SK-N-SH (cell line): ENCODE measurements at regions not wholly inside any gene's neighbourhood (a gene's known extent, or its start where the extent isn't known, plus 50 kb on each side); places are given as distances from the start of the nearest gene placed in this dataset.

ENCODE experiments used
- CTCF ChIA-PET: fragments of 300-600, 350-600 bp; formaldehyde crosslinking; extraction: SDS; loops from one replicate; lab custom pipeline; 2021; lab: Yijun Ruan, JAX
- POLR2A ChIA-PET: fragments of 350-600 bp; sonication (Branson Sonifier 250); formaldehyde crosslinking; extraction: SDS; loops from one replicate; lab custom pipeline; 2020; ENCODE audit warnings: antibody characterized with exemption, inconsistent platforms; lab: Yijun Ruan, JAX
- DNase-seq: peaks from one replicate; pipeline ENCODE4 v3.0.0; 2012
- H2AFZ ChIP-seq: fragments of 200-600 bp; sonication (generic); 2 replicates; pipeline ENCODE4 v1.8.1; 2016; ENCODE audit warnings: antibody characterized with exemption, mild to moderate bottlenecking, low read depth
- H3F3A ChIP-seq: fragments of 200-600 bp; sonication (generic); replicated peaks from 2 replicates; pipeline ENCODE3; 2016; ENCODE audit warnings: antibody characterized with exemption, mild to moderate bottlenecking; ENCODE audit not compliant: insufficient read depth
- H3K27ac ChIP-seq, 2 experiments: fragments of 200-500 bp in 1 of 2; fragments of 200-600 bp in 1 of 2; sonication (Bioruptor generic) in 1 of 2; sonication (generic), shearing (Covaris generic) in 1 of 2; 2 replicates each; pipeline versions ENCODE4 v1.5.1 to v1.6.1; 2014 to 2016; ENCODE audit warnings: low read depth in 2 of 2, inconsistent platforms in 1 of 2, low read length in 1 of 2, mild to moderate bottlenecking in 1 of 2, mixed read lengths in 1 of 2
- H3K27me3 ChIP-seq: fragments of 200-600 bp; sonication (generic), shearing (Covaris generic); 2 replicates; pipeline ENCODE4 v1.6.1; 2016; ENCODE audit warnings: mixed run types; ENCODE audit not compliant: insufficient read depth
- H3K36me3 ChIP-seq, 2 experiments: fragments of 200-500 bp in 1 of 2; fragments of 200-600 bp in 1 of 2; sonication (Bioruptor generic) in 1 of 2; sonication (generic) in 1 of 2; replicated peaks in 1 of 2; 2 replicates each; pipeline versions ENCODE3 to v1.5.1; 2014 to 2016; ENCODE audit warnings: low read length in 1 of 2, mild to moderate bottlenecking in 1 of 2; ENCODE audit not compliant: insufficient read depth in 2 of 2, control insufficient read depth in 1 of 2
- H3K4me1 ChIP-seq, 2 experiments: fragments of 200-500 bp in 1 of 2; fragments of 200-600 bp in 1 of 2; sonication (Bioruptor generic) in 1 of 2; sonication (generic), shearing (Covaris generic) in 1 of 2; 2 replicates each; pipeline versions ENCODE4 v1.5.1 to v1.6.1; 2014 to 2016; ENCODE audit warnings: low read depth in 1 of 2, low read length in 1 of 2, mixed run types in 1 of 2; ENCODE audit not compliant: insufficient read depth in 2 of 2, control insufficient read depth in 1 of 2
- H3K4me2 ChIP-seq: fragments of 200-600 bp; sonication (generic), shearing (Covaris generic); 2 replicates; pipeline ENCODE4 v1.6.1; 2017; ENCODE audit warnings: mixed run types
- H3K4me3 ChIP-seq, 2 experiments: fragments of 200-500 bp in 1 of 2; fragments of 200-600 bp in 1 of 2; sonication (Bioruptor generic) in 1 of 2; sonication (generic), shearing (Covaris generic) in 1 of 2; 2 replicates each; pipeline versions ENCODE4 v1.5.1 to v1.8.1; 2014 to 2016; ENCODE audit warnings: low read depth in 2 of 2, inconsistent platforms in 1 of 2, low read length in 1 of 2, mild to moderate bottlenecking in 1 of 2, mixed read lengths in 1 of 2, moderate library complexity in 1 of 2
- H3K79me2 ChIP-seq: fragments of 200-600 bp; sonication (generic); 2 replicates; pipeline ENCODE4 v1.8.1; 2017; ENCODE audit warnings: mild to moderate bottlenecking; ENCODE audit not compliant: insufficient read depth
- H3K9ac ChIP-seq: fragments of 200-600 bp; sonication (generic); 2 replicates; pipeline ENCODE4 v1.6.1; 2017; ENCODE audit warnings: mixed run types
- H3K9me2 ChIP-seq: fragments of 200-600 bp; sonication (generic); 2 replicates; pipeline ENCODE4 v1.6.1; 2017; ENCODE audit warnings: mixed run types
- H3K9me3 ChIP-seq: fragments of 200-600 bp; sonication (generic); 2 replicates; pipeline ENCODE4 v1.6.1; 2017; ENCODE audit warnings: mixed run types, mild to moderate bottlenecking, moderate library complexity
- H4K20me1 ChIP-seq: fragments of 200-600 bp; sonication (generic); 2 replicates; pipeline ENCODE4 v1.6.1; 2017; ENCODE audit warnings: mild to moderate bottlenecking, mixed run types; ENCODE audit not compliant: insufficient read depth
- ELF1 ChIP-seq: IDR thresholded peaks from 2 replicates; pipeline ENCODE4 v1.4.0; 2012
- GABPA ChIP-seq: IDR thresholded peaks from 2 replicates; pipeline ENCODE4 v1.4.0; 2012; ENCODE audit warnings: low read depth, mild to moderate bottlenecking
- GATA2 ChIP-seq: sonication (generic); formaldehyde crosslinking; IDR thresholded peaks from 2 replicates; pipeline ENCODE4 v1.5.0; 2020; ENCODE audit warnings: mild to moderate bottlenecking, missing genetic modification reagents
- PBX3 ChIP-seq: IDR thresholded peaks from 2 replicates; pipeline ENCODE4; 2012
- RFX5 ChIP-seq: IDR thresholded peaks from 2 replicates; pipeline ENCODE4 v1.6.1; 2012; ENCODE audit warnings: mild to moderate bottlenecking, improper control_type of control experiment, low read length
- TCF12 ChIP-seq: IDR thresholded peaks from 2 replicates; pipeline ENCODE4 v1.4.0; 2012
- TEAD4 ChIP-seq: IDR thresholded peaks from 2 replicates; pipeline ENCODE4 v1.4.0; 2012; ENCODE audit warnings: mild to moderate bottlenecking, borderline replicate concordance; ENCODE audit not compliant: insufficient read depth
- YY1 ChIP-seq: IDR thresholded peaks from 2 replicates; pipeline ENCODE4 v1.4.0; 2012; ENCODE audit warnings: low read depth, mild to moderate bottlenecking
- WGBS: methylation state at CpG from one replicate; pipeline ENCODE4 v1.1.6; 2017; ENCODE audit warnings: low lambda C conversion rate; 5-methylcytosine and 5-hydroxymethylcytosine counted together
- TF ChIP-seq, protein P1 (sequence below): fragments of 150-350 bp; IDR thresholded peaks from 2 replicates; pipeline ENCODE4 v1.6.1; 2017; ENCODE audit warnings: antibody characterized with exemption, low read length, low read depth, borderline replicate concordance

GRCh38 chr17:79524213-79525187, 86.4 kb downstream of the RBFOX3 start:
- WGBS = 42% methylated on average over 17 of the region's 19 CpGs
- Histone ChIP-seq H3K79me2 (no peaks in the 10 kb centered on the region), H3K4me1 (peaks cover 0 to 14% of the 10 kb centered on the region in 2 experiments; a peak in 1 of 4 replicates)
- TF ChIP-seq ELF1 (no peak), TCF12 (no peak)
- TF ChIP-seq, all 33 proteins: peak for 0
- no peak overlapping the region for H3K27ac ChIP-seq
- no peaks in the 10 kb centered on the region for H3K9me3 ChIP-seq
- H3K4me3 ChIP-seq = no peak overlapping the region
- H4K20me1 ChIP-seq = no peaks in the 10 kb centered on the region
- POLR2A ChIA-PET = no interaction called here
- H2AFZ ChIP-seq = no peak overlapping the region
- no peak for DNase-seq
- H3K36me3 ChIP-seq = no peaks in the 10 kb centered on the region
- H3K9me2 ChIP-seq = no peaks in the 10 kb centered on the region
- H3K27me3 ChIP-seq = peaks cover 28% of the 10 kb centered on the region; the same call in 1 of the 2 replicates
- no peaks in the 10 kb centered on the region for H3F3A ChIP-seq
- CTCF ChIA-PET = no interaction called here
- no peak overlapping the region for H3K9ac ChIP-seq
- no peak overlapping the region for H3K4me2 ChIP-seq

- H3K36me3 ChIP-seq = no peaks in the 10 kb centered on the region
- TF ChIP-seq GABPA = no peak
- no peak for TF ChIP-seq YY1
- TF ChIP-seq PBX3 = no peak
- TF ChIP-seq, protein P1, sequence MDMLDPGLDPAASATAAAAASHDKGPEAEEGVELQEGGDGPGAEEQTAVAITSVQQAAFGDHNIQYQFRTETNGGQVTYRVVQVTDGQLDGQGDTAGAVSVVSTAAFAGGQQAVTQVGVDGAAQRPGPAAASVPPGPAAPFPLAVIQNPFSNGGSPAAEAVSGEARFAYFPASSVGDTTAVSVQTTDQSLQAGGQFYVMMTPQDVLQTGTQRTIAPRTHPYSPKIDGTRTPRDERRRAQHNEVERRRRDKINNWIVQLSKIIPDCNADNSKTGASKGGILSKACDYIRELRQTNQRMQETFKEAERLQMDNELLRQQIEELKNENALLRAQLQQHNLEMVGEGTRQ = no peak
- no peak for TF ChIP-seq TEAD4
- WGBS = 36% methylated on average over 6 of the region's 6 CpGs
- H3K79me2 ChIP-seq = no peaks in the 10 kb centered on the region
- H3K4me2 ChIP-seq = no peak overlapping the region
- H4K20me1 ChIP-seq = no peaks in the 10 kb centered on the region
- H3K27me3 ChIP-seq = peaks cover 28% of the 10 kb centered on the region; the same call in 1 of the 2 replicates
- H3K4me3 ChIP-seq = no peak overlapping the region
- H3K4me1 ChIP-seq = peaks cover 0 to 33% of the 10 kb centered on the region in 2 experiments; a peak in 1 of 4 replicates
- DNase-seq = no peak
- no peak overlapping the region for H3K9ac ChIP-seq
- no peaks in the 10 kb centered on the region for H3K9me2 ChIP-seq
- no peaks in the 10 kb centered on the region for H3K9me3 ChIP-seq
- H2AFZ ChIP-seq = no peak overlapping the region
- no peak overlapping the region for H3K27ac ChIP-seq
- ChIA-PET POLR2A (no interaction called here), CTCF (interaction anchor here (0.8 kb wide), 1 partner anchor 129 kb away, joined by 3 read pairs; no protein-coding TSS in a partner anchor)
- H3F3A ChIP-seq = no peaks in the 10 kb centered on the region
Observed at GRCh38 chr17:79522414-79522813, 88.4 kb downstream of the RBFOX3 start.

- no peaks in the 10 kb centered on the region for H3K9me2 ChIP-seq
- no peak overlapping the region for H2AFZ ChIP-seq
- peaks cover 26% of the 10 kb centered on the region; the same call in 1 of the 2 replicates for H3K27me3 ChIP-seq
- no peaks in the 10 kb centered on the region for H3F3A ChIP-seq
- no peak overlapping the region for H3K27ac ChIP-seq
- H3K36me3 ChIP-seq = no peaks in the 10 kb centered on the region
- TF ChIP-seq GATA2 (CRISPR knock-in tag) (no peak), RFX5 (no peak)
- H3K4me3 ChIP-seq = no peak overlapping the region
- H4K20me1 ChIP-seq = no peaks in the 10 kb centered on the region
- no peaks in the 10 kb centered on the region for H3K9me3 ChIP-seq
- ChIA-PET POLR2A (no interaction called here), CTCF (interaction anchor here (1.7 kb wide), 1 partner anchor 11 kb away, joined by 6 read pairs; no protein-coding TSS in a partner anchor)
- no peak for DNase-seq
- H3K79me2 ChIP-seq = no peaks in the 10 kb centered on the region
- WGBS = 60% methylated on average over 4 of the region's 4 CpGs
- no peak overlapping the region for H3K9ac ChIP-seq
- no peak overlapping the region for H3K4me2 ChIP-seq
- H3K4me1 ChIP-seq = peaks cover 0 to 40% of the 10 kb centered on the region in 2 experiments; a peak in 1 of 4 replicates
Observed at GRCh38 chr17:79521225-79521624, 89.6 kb downstream of the RBFOX3 start.
